22Rv1 (cell line): ENCODE measurements at regions not wholly inside any gene's neighbourhood (a gene's known extent, or its start where the extent isn't known, plus 50 kb on each side); places are given as distances from the start of the nearest gene placed in this dataset.

Source experiments
- H3K27ac ChIP-seq: fragments of 450-650 bp; 2 replicates; pipeline ENCODE4 v1.5.1; 2017
- ZFX ChIP-seq: fragments of 450-650 bp; IDR thresholded peaks from 2 replicates; pipeline ENCODE4 v1.6.1; 2017; ENCODE audit warnings: antibody characterized with exemption, borderline replicate concordance
- TF ChIP-seq, protein P1 (sequence below): fragments of 450-650 bp; IDR thresholded peaks from 2 replicates; pipeline ENCODE4 v1.5.1; 2017; ENCODE audit warnings: mild to moderate bottlenecking

DNA sequence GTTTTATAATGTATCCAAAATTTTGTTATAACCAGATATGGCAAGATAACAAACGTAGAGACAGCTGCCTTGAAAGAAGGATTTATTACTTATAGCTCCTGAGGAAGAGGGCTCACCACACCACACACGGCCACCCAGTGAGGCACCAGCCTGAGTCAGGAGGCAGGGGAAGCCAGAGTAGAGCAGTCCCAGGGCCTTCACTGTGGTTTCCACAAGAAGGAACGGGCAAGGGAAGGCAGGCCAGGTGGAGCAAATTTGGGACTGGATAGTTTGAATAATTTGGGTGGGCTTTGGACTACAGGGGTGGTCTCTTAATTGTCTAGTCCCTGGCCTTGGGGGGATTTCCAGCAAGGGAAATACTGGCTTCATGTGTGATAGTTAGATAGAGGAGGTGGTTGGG is 72.5 kb downstream of the RRAGC start:
- no peak overlapping the region for H3K27ac ChIP-seq
- TF ChIP-seq, protein P1, sequence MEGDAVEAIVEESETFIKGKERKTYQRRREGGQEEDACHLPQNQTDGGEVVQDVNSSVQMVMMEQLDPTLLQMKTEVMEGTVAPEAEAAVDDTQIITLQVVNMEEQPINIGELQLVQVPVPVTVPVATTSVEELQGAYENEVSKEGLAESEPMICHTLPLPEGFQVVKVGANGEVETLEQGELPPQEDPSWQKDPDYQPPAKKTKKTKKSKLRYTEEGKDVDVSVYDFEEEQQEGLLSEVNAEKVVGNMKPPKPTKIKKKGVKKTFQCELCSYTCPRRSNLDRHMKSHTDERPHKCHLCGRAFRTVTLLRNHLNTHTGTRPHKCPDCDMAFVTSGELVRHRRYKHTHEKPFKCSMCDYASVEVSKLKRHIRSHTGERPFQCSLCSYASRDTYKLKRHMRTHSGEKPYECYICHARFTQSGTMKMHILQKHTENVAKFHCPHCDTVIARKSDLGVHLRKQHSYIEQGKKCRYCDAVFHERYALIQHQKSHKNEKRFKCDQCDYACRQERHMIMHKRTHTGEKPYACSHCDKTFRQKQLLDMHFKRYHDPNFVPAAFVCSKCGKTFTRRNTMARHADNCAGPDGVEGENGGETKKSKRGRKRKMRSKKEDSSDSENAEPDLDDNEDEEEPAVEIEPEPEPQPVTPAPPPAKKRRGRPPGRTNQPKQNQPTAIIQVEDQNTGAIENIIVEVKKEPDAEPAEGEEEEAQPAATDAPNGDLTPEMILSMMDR: no peak
- no peak for TF ChIP-seq ZFX

DNA sequence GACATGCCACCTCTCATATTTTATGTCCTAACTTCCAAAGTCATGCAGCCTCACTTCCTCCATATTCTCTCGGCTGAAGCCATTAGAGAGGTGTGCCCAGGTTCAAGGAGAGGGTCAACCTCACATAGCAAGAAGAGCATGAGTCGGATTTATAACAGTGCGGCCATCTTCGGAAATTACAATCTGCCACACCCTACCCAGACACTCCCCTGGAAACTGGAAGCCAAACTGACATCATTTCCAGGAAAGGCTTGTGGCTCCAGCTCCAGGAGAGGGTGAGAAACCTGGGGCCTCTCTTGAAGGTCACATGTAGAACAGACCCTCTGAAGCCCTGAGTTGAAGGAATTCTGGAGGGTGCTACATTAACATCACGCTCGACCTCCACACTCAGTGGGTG is 73.5 kb downstream of the RRAGC start:
- TF ChIP-seq ZFX: no peak
- TF ChIP-seq, protein P1: no peak
- H3K27ac ChIP-seq: no peak overlapping the region

DNA sequence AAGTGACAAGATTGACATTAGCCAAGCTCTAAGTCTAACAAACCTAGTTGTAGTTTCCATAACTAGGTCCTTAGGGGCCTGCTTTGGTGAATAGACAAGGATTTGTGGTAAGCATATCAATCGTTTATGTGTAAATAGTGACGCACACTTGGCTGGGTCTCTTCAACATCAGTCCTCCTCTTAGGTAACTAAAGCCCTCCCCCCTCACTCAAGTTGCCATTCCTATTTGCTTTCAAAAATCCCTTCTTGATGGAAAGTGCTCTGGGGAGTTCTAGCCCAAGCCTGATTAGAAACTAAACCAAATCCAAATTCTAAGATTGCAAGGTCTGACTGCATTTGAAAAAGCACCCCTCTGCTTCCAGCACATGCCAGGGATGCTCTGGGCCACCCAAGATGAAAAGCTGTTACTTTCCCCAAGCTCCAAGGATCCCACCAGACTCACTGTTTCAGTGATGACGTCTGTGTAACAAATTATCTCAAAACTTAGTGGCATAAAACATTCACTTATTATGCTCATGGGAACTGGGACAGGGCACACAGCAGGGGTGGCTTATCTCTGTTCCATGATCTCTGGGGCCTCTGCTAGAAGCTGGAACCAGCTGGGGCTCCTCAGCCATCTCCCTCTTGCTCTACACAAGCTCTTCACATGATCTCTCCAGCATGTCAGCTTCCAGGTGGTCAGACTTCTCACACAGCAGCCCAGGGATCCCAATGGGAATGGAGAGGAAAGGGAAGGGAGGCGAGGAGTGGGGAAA is 74.1 kb downstream of the RRAGC start:
- no peak overlapping the region for H3K27ac ChIP-seq
- no peak for TF ChIP-seq ZFX
- TF ChIP-seq, protein P1: no peak

DNA sequence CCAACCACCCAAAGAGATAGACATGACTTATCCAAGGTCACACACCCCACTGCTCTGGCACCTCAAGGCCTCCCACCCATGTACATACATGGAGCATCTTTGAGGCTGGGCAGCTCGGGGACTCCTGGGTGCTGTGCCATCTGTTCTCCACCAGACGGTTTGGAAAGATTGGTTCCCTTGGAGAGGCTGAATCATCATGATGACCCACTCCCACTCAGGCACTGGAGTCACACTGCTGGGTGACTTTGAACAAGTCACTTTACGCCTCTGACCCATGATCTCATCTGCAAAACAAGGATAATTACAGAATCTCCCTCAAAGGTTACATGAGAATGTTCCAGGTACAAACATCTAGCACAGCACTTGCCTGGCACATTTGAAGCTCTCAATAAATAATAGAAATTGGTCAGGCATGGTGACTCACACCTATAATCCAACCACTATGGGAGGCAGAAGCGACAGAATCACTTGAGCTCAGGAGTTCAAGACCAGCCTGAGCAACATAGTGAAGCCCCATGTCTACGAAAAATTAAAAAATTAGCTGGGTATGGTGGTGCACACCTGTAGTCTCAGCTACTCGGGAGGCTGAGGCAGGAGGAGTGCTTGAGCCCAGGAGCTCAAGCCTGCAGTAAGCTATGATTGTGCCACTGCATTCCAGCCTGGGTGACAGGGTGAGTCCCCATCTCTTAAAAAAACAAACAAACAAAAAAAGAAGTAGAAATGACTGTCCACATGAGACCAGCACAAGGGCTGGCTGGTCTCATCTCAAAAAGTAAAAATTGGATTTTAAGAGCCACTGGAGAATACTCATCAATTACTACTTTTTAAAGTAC is 74.9 kb downstream of the RRAGC start:
- TF ChIP-seq ZFX: no peak
- TF ChIP-seq, protein P1: no peak
- H3K27ac ChIP-seq: no peak overlapping the region

DNA sequence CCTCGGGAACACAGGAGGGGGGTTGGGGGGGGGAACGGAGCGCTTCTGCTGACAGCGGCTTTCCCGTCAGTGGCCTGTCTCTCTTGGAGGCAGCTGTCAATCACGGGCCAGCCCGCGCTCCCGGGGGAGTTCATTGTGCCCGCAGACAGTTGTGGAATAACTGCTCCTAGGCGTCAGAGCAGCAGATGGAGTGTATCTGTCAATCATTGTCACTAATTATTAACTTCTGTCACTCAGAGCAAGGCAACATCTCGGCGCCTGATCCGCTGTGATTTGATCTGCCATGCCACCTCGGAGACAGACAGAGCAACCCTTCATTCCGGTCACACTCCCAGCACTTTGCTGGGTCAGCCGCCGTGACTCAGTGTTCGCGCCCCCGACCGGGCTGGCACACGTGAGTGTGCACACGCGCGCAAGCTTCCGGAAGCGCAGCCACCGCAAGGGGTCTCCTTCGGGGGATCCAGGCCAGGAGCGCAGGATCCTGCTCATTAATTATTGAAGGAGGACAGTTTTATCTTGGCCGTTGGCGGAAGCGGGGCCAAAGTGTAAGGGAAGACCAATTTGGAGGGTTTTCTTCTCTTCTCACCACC is 75.8 kb downstream of the RRAGC start:
- H3K27ac ChIP-seq: no peak overlapping the region
- TF ChIP-seq ZFX: no peak
- TF ChIP-seq, protein P1: 0 out of 2 replicates have a peak, but pooled peaks have one; percentile 8

DNA sequence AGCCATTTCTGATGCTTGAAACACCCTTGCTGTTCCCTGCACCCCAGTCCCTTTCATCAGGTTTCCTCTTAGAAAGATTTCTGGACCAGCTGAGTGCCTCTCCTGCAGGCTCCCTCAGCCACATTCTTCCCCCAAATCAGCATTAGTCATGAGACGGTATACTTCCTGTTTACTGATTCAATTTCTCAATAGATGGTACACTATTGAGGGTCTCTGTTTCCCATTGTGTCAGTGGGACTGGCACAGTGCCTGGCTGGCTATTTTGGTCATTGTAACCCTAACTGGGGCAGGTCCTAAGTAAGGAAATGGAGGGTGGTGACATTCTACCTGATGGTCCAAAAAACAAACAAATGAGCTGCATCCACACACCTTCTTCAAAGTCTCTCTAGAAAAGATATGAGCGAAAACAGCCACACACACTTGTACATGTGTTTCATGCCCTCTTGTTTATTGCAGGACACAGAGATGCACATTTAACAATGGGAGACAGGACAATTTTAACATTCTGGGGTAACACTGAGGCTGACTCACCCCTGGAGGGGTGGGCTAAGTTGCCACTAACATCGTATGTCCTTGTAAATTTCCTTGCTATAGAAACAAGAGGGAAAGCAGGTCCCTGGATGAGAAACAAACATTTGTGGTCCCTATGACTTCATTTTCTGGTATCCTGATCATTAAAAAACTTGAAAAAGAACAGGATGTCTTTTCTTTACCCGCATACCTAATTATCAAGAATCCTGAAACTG is 77.5 kb downstream of the RRAGC start:
- no peak for TF ChIP-seq ZFX
- TF ChIP-seq, protein P1: no peak
- no peak overlapping the region for H3K27ac ChIP-seq
